Adipocyte (in vitro differentiated cells): ENCODE measurements at regions not wholly inside any gene's neighbourhood (a gene's known extent, or its start where the extent isn't known, plus 50 kb on each side); places are given as distances from the start of the nearest gene placed in this dataset.

Source experiments
- DNase-seq: peaks from one replicate; pipeline ENCODE4 v3.0.0-alpha.2; 2015; ENCODE audit warnings: low read depth
- H3K27me3 ChIP-seq: replicated peaks from 2 replicates; pipeline ENCODE4 v1.7.0; 2013; ENCODE audit warnings: mild to moderate bottlenecking, low read length, moderate library complexity; ENCODE audit not compliant: control insufficient read depth, insufficient read depth
- H3K36me3 ChIP-seq: 2 replicates; pipeline ENCODE4 v1.7.0; 2013; ENCODE audit warnings: low read length, mild to moderate bottlenecking, moderate library complexity; ENCODE audit not compliant: control insufficient read depth, insufficient read depth, severe bottlenecking
- H3K4me1 ChIP-seq: 2 replicates; pipeline ENCODE4 v1.7.0; 2013; ENCODE audit warnings: mild to moderate bottlenecking, low read length, moderate library complexity; ENCODE audit not compliant: control insufficient read depth, insufficient read depth
- H3K4me3 ChIP-seq: 2 replicates; pipeline ENCODE4 v1.7.0; 2013; ENCODE audit warnings: mild to moderate bottlenecking, low read length, moderate library complexity
- H3K9ac ChIP-seq: 2 replicates; pipeline ENCODE4 v1.7.0; 2013; ENCODE audit warnings: mild to moderate bottlenecking, low read length, moderate library complexity
- H3K9me3 ChIP-seq: 2 replicates; pipeline ENCODE4 v1.7.0; 2013; ENCODE audit warnings: mild to moderate bottlenecking, low read length, moderate library complexity; ENCODE audit not compliant: control insufficient read depth

DNA sequence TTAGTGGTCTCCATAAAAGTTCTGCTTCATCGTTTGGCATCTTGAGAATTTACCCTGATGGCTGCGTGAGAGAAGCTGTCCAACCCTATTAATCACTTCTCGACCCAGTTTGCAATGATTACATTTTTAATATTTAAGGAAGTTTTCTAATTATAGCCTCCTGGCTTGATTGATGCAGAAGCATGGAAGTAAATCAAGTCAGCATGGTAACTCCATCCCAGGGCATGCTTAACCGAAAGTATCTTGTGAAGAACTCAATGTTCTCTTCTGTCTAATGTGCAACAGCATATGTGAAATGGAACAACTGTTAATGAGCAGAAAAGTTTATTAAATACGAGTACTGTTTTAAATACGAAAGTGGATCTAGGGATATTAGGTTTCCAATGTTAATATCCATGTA, 278.9 kb upstream of the CD180 start:
- DNase-seq = no peak
- Histone ChIP-seq H3K9me3 (no peaks in the 10 kb centered on the region), H3K27me3 (no peaks in the 10 kb centered on the region), H3K9ac (no peak overlapping the region), H3K4me1 (peaks cover 9% of the 10 kb centered on the region), H3K36me3 (no peaks in the 10 kb centered on the region), H3K4me3 (no peak overlapping the region)

DNA sequence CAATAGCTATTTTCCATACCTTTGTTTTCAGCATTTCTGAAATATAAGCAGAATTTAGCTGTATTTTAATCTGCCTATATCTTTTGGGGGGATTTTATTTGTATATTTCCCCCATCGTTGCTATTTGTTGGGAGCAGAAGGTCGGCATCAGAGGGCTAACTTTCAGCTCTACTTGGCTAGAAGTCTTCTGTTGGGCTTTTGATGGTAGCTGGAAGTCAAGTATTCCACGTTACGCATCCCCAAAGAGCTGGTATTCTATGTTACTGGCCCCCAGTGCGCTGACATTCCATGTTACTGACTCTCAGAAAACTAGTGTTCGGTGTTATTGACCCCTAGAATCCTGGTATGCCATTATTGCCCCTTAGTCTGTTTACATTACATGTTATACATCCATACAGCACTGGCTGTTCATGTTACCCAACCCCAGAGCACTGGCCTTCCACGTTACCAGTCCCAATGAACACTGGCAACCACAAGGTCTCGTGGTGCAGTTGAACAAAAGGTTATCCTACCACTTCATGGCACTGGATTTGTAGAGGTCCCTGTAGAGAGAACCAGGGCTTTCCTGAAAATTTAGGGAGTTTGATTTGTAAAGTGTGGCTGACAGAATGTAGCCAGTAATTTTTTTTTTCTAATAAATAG, 278.1 kb upstream of the CD180 start:
- peaks cover 9% of the 10 kb centered on the region for H3K4me1 ChIP-seq
- no peaks in the 10 kb centered on the region for H3K27me3 ChIP-seq
- H3K9ac ChIP-seq = no peak overlapping the region
- H3K9me3 ChIP-seq = no peaks in the 10 kb centered on the region
- DNase-seq = no peak
- H3K36me3 ChIP-seq = no peaks in the 10 kb centered on the region
- no peak overlapping the region for H3K4me3 ChIP-seq

DNA sequence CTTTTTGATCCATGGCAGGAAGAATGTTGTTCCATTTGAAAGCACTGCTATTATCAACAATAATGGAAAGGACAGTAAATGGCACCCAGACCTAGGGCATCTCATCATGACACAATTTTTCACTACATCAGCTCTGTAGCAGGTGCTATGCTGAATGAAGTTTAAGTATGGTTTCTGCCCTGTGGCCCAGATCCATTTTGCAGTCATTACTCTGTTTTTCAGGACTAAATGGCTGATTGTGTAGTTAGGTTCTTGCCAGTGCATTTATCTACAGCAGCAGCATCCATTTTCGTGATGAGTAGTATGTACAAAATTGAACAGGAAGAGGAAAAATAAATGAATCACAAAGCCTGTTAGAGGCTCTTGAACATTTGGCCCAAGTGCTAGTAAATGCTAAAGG, 270.5 kb upstream of the CD180 start:
- H3K4me1 ChIP-seq = peaks cover 5% of the 10 kb centered on the region
- no peak overlapping the region for H3K9ac ChIP-seq
- no peak overlapping the region for H3K4me3 ChIP-seq
- H3K36me3 ChIP-seq = no peaks in the 10 kb centered on the region
- H3K9me3 ChIP-seq = no peaks in the 10 kb centered on the region
- H3K27me3 ChIP-seq = no peaks in the 10 kb centered on the region
- DNase-seq = no peak

DNA sequence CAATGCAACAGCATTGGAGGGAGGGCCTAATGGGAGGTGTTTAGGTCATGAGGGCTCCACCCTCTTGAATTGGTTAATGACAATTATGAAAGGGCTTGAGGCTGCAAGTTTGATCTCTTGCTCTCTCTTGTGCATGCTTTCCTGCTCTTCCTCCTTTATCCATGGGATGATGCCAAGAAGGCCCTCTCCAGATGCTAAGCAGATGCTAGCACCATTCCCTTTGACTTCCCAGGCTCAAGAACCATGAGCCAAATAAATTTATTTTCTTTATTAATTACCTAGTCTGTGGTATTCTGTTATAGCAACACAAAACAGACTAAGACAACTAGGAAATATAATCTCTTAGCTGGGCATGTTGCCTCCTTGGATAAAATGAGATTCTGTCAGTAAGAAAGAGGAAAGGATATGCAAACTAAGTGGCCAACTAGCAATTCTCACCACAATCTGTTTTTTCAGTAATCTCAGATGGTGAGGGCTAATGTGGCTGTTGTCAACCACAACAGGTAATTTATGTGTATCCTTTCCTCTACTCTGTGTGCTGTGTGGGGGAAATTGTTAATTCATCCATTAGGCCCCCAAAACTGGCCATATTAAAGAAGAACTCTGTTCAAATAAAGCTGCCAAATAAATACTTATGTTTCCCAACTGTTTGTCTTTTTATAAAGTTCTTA, 269.1 kb upstream of the CD180 start:
- Histone ChIP-seq H3K27me3 (no peaks in the 10 kb centered on the region), H3K4me3 (no peak overlapping the region), H3K9ac (no peak overlapping the region), H3K36me3 (no peaks in the 10 kb centered on the region), H3K9me3 (no peaks in the 10 kb centered on the region), H3K4me1 (peaks cover 10% of the 10 kb centered on the region)
- no peak for DNase-seq

DNA sequence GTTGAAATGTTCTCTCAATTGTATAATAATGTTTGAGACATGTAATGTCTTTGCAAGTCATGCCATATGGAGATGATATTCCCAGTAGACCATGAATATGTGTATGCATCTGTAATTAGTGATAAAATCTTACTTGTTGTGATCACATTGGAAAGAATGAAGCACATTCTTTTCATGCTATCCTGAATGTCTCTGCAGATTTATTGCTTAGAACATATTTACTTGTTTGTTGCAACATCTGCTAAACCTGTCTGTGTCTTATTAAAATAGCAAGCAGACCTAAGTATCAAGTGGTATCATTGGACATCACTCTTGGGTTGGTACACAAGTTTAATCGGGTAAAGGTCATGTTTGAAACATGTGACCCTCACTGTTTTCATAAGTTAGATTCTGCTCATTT, 265.5 kb upstream of the CD180 start:
- no peaks in the 10 kb centered on the region for H3K36me3 ChIP-seq
- H3K9ac ChIP-seq = no peak overlapping the region

DNA sequence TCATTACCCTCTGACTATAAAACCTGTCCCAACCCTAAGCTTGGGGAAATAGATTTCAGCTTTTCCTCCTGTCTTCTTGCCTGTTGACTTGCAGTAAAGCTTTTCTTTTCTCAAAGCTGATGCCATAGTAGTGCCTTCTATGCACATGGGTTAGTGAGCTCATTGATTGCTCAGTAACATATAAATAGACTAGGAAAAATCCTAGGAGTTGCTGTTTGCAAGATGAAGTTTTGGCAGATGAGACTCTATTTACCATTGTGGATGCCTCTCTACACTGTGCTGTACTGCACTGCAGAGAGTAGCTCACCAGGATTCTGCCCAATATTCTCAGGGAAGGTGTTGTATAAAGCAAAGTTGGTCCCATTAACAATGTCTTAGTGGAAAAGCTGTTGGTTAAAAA, 262.7 kb upstream of the CD180 start:
- Histone ChIP-seq H3K4me1 (peaks cover 10% of the 10 kb centered on the region), H3K4me3 (no peak overlapping the region), H3K36me3 (no peaks in the 10 kb centered on the region), H3K9me3 (no peaks in the 10 kb centered on the region), H3K27me3 (no peaks in the 10 kb centered on the region), H3K9ac (no peak overlapping the region)
- no peak for DNase-seq

More for the DNA sequence above, 265.5 kb upstream of the CD180 start:
- H3K4me1 ChIP-seq = peaks cover 10% of the 10 kb centered on the region
- H3K27me3 ChIP-seq = no peaks in the 10 kb centered on the region
- H3K9me3 ChIP-seq = no peaks in the 10 kb centered on the region
- H3K4me3 ChIP-seq = no peak overlapping the region
- DNase-seq = peak; percentile 86

DNA sequence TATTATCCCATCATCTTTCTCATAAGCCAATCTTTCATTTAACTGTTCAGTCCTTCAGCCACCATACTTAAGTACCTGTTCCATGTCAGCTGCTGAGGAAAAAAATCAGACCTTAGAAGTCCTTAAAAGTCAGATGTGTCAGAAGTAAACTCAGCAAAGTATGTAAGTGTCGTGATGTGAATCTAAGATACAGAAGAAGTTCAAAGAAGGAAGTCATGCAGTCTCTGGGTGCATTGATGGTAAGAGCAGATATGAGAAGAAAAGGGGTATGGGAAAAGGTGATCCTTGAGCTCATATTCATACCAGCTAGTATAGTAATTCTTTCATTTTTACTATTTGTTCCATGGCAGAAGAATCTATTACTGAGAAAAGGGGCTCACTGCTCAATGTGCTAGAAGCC, 259.4 kb upstream of the CD180 start:
- Histone ChIP-seq H3K4me1 (no peaks in the 10 kb centered on the region), H3K9me3 (no peaks in the 10 kb centered on the region), H3K4me3 (no peak overlapping the region), H3K27me3 (no peaks in the 10 kb centered on the region), H3K9ac (no peak overlapping the region), H3K36me3 (no peaks in the 10 kb centered on the region)
- DNase-seq = no peak

DNA sequence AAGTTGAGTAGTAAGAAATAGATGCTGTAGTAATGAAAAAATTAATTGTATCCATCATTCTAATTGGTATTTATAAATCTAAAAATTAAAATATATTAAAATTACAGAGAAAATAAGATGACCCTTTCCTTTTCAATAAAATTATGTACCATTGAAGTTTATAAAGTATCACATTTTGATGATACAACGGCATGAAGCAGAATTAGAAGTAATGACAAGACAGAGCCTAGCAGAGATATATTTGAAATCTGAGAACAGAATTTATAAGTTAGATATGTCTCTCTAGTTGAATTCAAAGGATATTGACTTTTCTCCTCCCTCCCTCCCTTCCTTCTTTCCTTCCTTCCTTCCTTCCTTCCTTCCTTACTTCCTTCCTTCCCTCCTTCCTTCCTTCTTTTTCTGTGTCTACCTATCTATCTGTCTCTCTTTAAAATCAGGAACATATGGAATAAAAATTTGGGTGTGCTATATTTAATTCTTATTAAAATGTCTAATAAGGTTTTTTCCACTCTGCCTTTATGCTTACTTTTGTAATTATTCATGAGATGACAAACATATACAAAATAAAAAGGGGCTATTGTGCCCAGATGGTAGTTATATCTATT, 258.5 kb upstream of the CD180 start:
- Histone ChIP-seq H3K4me3 (no peak overlapping the region), H3K4me1 (no peaks in the 10 kb centered on the region), H3K9ac (no peak overlapping the region), H3K27me3 (no peaks in the 10 kb centered on the region), H3K36me3 (no peaks in the 10 kb centered on the region), H3K9me3 (no peaks in the 10 kb centered on the region)
- no peak for DNase-seq

DNA sequence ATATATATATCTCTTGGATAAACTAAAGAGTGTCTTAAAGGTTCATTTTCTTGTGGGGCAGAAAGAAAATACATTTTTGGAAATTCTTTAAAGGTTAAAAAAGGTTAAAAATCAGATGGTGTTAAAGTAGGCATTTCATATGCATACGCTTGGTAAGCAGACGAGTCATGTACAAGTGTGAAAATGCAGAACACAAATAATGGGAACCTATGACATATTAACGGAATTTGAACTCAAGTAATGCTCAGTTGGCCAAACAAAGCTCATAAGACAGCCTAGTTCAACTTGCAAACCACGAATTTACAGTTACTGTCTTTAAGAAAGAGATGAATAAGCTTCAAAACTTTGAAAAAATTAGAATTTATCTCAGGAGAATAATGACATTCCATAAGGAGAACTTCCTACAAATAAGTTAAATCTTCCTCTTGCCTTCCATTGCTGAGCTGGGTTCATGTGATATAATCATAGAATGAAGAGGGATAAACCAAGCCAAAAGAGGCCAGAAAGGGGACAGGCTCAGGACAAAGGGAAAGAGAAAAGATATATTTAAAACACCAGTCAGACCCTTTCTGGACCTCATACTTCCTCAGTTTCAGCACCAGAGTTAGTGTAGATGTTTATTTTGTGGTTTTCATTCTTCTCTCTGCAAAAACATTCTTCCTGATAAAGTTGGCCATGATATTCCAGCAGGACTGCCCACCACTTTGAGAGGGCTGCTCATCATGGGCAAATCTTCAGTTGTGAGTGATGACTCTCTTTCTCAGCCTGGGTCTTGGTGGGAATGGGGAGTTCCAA, 256.7 kb upstream of the CD180 start:
- H3K9me3 ChIP-seq = peaks cover 2% of the 10 kb centered on the region
- no peak overlapping the region for H3K9ac ChIP-seq
- no peaks in the 10 kb centered on the region for H3K36me3 ChIP-seq
- no peaks in the 10 kb centered on the region for H3K4me1 ChIP-seq
- peak; percentile 68 for DNase-seq
- no peaks in the 10 kb centered on the region for H3K27me3 ChIP-seq
- no peak overlapping the region for H3K4me3 ChIP-seq

DNA sequence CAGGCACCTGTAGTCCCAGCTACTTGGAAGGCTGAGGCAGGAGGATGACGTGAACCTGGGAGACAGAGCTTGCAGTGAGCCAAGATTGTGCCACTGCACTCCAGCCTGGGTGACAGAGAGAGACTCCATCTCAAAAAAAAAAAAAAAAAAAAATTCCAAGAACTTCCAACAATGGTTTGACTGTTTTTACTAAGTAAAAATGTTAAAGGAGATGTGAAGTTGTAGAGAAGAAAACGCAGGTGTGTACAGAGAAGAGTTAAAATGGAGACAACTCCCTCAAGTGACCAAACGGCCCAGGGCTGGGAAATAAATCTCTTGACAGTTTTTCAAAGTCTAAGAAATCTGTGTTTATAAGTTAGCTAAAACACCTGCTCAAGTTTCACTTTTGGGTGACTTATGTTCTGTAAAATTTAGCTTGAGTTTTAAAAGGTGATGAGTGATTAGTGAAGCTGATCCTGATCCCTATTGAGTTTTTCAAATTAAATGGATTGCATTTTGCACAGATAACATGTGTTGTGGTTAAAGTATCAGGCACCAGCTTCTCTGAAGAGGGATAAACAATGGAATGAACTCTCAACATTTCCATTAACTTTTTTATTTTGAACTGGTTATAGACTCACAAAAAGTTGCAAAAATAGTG, 255.2 kb upstream of the CD180 start:
- no peaks in the 10 kb centered on the region for H3K27me3 ChIP-seq
- H3K4me3 ChIP-seq = no peak overlapping the region
- H3K4me1 ChIP-seq = no peaks in the 10 kb centered on the region
- peaks cover 3% of the 10 kb centered on the region for H3K9me3 ChIP-seq
- H3K36me3 ChIP-seq = no peaks in the 10 kb centered on the region
- DNase-seq = no peak
- no peak overlapping the region for H3K9ac ChIP-seq

DNA sequence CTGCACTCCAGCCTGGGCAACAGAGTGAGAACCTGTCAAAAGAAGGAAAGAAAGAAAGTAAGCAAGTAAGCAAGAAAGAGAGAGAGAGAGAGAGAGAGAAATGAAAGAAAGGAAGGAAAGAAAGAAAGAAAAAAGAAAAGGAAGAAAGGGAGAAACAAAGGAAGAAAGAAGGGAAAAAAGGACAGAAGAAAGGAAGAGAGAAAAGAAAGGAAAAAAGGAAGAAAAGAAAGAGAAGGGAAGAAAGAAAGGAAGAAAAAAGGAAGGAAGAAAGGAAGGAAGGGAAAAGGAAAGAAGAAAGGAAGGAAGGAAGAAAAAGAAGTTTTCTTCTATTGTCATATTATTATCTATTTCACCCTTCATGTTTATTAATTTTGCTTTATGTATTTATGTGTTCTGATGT, 251.1 kb upstream of the CD180 start:
- H3K36me3 ChIP-seq = no peaks in the 10 kb centered on the region
- H3K9ac ChIP-seq = no peak overlapping the region
- peaks cover 16% of the 10 kb centered on the region for H3K9me3 ChIP-seq
- no peak for DNase-seq
- H3K27me3 ChIP-seq = no peaks in the 10 kb centered on the region
- no peaks in the 10 kb centered on the region for H3K4me1 ChIP-seq
- no peak overlapping the region for H3K4me3 ChIP-seq
